Retinal pigment epithelial cell (primary cell): ENCODE measurements at regions not wholly inside any gene's neighbourhood (a gene's known extent, or its start where the extent isn't known, plus 50 kb on each side); places are given as distances from the start of the nearest gene placed in this dataset.

Source experiments
- DNase-seq: peaks from one replicate; pipeline ENCODE4 v3.0.0-alpha.2; 2010; ENCODE audit warnings: low read depth
- H3K4me3 ChIP-seq: 2 replicates; pipeline ENCODE4 v1.5.1; 2011; ENCODE audit warnings: mild to moderate bottlenecking, low read length, control low read depth, moderate library complexity
- CTCF ChIP-seq: conservative IDR thresholded peaks from 2 replicates; pipeline ENCODE4 v1.5.1; 2011; ENCODE audit warnings: low read depth, low read length, control low read depth, inconsistent platforms

DNA sequence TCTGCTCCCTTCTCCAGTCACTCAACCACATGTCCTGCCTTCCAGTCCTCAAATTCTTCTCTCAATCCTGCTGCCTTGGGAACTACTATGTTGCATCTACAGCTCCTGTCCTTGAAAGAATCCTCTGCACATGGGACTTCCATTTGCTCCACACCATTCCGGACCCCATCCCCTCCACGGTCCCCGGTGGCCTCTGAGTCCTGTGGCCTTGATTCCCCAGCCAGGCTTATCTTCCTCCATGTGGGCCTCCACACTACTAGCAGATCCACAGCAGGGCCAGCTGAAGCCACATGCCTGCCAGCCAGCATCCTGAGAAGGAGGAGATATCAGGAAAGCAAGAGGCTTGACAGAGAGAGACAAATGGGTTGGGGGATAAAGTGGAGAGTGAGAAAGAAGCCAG lies 1323.8 kb downstream of the UQCRFS1 start:
- no peak for DNase-seq
- H3K4me3 ChIP-seq = no peak overlapping the region
- no peak for TF ChIP-seq CTCF

- no peak for DNase-seq
- H3K4me3 ChIP-seq = no peak overlapping the region
- TF ChIP-seq CTCF = no peak
Observed at GRCh38 chr19:27887946-27888345, 1325.0 kb downstream of the UQCRFS1 start.

- DNase-seq = no peak
- no peak for TF ChIP-seq CTCF
- no peak overlapping the region for H3K4me3 ChIP-seq
Observed at GRCh38 chr19:27885359-27885758, 1327.6 kb downstream of the UQCRFS1 start.

GRCh38 chr19:27884376-27884775 lies 1328.6 kb downstream of the UQCRFS1 start:
- no peak for TF ChIP-seq CTCF
- no peak overlapping the region for H3K4me3 ChIP-seq

DNA sequence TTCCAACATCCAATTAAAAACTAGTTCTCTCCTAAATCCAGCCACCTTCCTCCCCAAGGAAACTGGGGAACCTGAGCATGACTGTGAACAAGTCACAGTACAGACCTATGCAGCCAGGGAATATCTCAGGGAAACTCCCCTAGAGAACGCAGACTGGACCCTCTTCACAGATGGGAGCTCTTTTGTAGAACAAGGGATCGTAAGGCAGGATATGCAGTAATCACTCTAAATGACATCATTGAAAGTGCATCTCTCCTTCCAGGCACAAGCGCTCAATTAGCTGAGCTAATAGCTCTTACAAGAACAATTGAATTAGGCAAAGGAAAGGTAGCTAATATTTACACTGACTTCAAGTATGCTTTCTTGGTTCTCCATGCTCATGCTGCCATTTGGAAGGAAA lies 1331.7 kb downstream of the UQCRFS1 start:
- H3K4me3 ChIP-seq = no peak overlapping the region
- DNase-seq = no peak
- TF ChIP-seq CTCF = no peak

More at GRCh38 chr19:27884376-27884775, 1328.6 kb downstream of the UQCRFS1 start:
- no peak for DNase-seq

DNA sequence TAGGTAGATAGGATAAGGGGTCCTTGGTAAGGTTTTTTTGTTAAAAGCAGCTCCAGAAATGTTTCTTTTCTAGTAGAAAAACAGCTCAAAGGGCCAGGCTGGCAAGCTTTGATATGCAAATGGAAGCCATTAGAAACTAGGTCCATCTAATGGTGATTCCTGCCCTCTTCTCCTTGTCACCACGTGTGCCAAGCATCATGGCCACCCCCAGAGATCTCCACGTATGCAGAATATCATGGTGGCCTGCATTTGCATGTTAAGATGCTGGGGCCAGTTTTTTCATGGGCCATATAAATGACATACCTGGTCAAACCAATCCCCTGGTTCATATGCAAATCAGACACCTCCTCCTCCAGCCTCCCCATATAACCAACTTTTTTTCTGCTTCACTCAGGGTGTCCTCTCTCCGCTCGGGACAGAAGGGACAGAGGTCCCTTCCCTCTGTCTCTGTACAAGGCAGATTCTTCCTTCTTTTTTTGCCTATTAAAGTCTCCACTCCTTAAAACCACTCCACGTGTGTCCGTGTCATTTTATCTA lies 1335.9 kb downstream of the UQCRFS1 start:
- no peak for DNase-seq
- no peak for TF ChIP-seq CTCF

DNA sequence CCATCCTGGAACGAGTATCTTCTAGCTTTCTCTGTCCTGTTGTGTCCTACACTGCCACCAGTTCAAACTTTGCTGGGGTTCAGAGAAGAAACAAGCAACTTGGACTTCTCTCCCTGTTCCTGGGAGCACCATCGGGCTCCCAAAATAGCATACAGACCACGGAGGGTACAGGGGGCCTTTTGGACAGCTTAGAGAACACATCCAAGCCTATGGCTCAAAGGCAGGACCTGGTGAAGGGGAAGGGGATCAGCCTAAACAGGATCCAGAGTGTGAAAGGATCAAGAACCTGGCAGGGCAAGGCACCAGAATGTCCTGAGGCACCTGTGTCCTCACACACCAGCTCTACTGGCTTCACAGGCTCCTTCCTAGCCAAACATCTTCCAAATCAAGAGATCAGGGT lies 1336.5 kb downstream of the UQCRFS1 start:
- TF ChIP-seq CTCF = no peak
- DNase-seq = no peak
- no peak overlapping the region for H3K4me3 ChIP-seq

More for the DNA sequence above, 1335.9 kb downstream of the UQCRFS1 start:
- H3K4me3 ChIP-seq = no peak overlapping the region
